ENCODE measurements at regions not wholly inside any gene's neighbourhood (a gene's known extent, or its start where the extent isn't known, plus 50 kb on each side); places are given as distances from the start of the nearest gene placed in this dataset.

- 75% methylated on average over 2 of the region's 2 CpGs for WGBS (ENCODE audit: missing lambda C conversion rate)
- ChIA-PET CTCF (interaction anchor here (0.5 kb wide), 1 partner anchor 450 kb away, joined by 3 read pairs; no protein-coding TSS in a partner anchor), POLR2A (interaction anchor here (0.6 kb wide), 1 partner anchor 18 kb away, joined by 3 read pairs; no protein-coding TSS in a partner anchor)
- FAIRE-seq (no peak), ATAC-seq (no peak), DNase-seq (ENCODE audit: low read depth in 1 of 2, low spot score in 1 of 2) (no peak)
- no peak overlapping the region for H3K4me2 ChIP-seq
- H3K4me3 ChIP-seq: no peak overlapping the region
- no peaks in the 10 kb centered on the region for H3K4me1 ChIP-seq
- H3K27ac ChIP-seq: no peak overlapping the region
- H3K9me3 ChIP-seq: no peaks in the 10 kb centered on the region
- no peak for TF ChIP-seq MAFK (IDR thresholded peaks at IDR 0.05; ENCODE audit: partially characterized antibody)
- no peak for TF ChIP-seq NFE2L2 (conservative IDR thresholded peaks at IDR 0.05; ENCODE audit: low read length)
These were observed 385.6 kb downstream of the GRIN2B start for GRCh38 chr12:13595536-13596443.

- 44% methylated on average over 5 of the region's 5 CpGs for WGBS (ENCODE audit: missing lambda C conversion rate)
- ChIA-PET POLR2A (no interaction called here), CTCF (no interaction called here)
- Histone ChIP-seq H3K4me2 (no peak overlapping the region), H3K4me1 (no peaks in the 10 kb centered on the region), H3K4me3 (no peak overlapping the region), H3K27ac (no peak overlapping the region), H3K9me3 (no peaks in the 10 kb centered on the region)
- ATAC-seq: no peak
- FAIRE-seq: no peak
- no peak for DNase-seq (ENCODE audit: low read depth in 1 of 2, low spot score in 1 of 2)
- TF ChIP-seq MAX (IDR thresholded peaks at IDR 0.05): no peak
- no peak for TF ChIP-seq EHF (CRISPR knock-in tag; IDR thresholded peaks at IDR 0.05)
- no peak for TF ChIP-seq EP300 (IDR thresholded peaks at IDR 0.05)
- TF ChIP-seq BHLHE40 (IDR thresholded peaks at IDR 0.05; ENCODE audit: low read depth, low read length): no peak
These were observed 386.5 kb downstream of the GRIN2B start for GRCh38 chr12:13594731-13595514.

- WGBS (ENCODE audit: missing lambda C conversion rate): 64% methylated on average over 3 of the region's 3 CpGs
- Histone ChIP-seq H3K4me2 (no peak overlapping the region), H3K4me3 (no peak overlapping the region), H3K4me1 (no peaks in the 10 kb centered on the region), H3K9me3 (no peaks in the 10 kb centered on the region), H3K27ac (no peak overlapping the region)
- FAIRE-seq: no peak
- CTCF ChIA-PET: no interaction called here
- TF ChIP-seq BHLHE40 (IDR thresholded peaks at IDR 0.05; ENCODE audit: low read depth, low read length) (no peak), ZSCAN20 (CRISPR knock-in tag; IDR thresholded peaks at IDR 0.05) (no peak), GATA3 (IDR thresholded peaks at IDR 0.05; ENCODE audit: borderline replicate concordance) (no peak), SREBF2 (IDR thresholded peaks at IDR 0.05) (no peak), REST (IDR thresholded peaks at IDR 0.05) (no peak), CTCF (IDR thresholded peaks at IDR 0.05) (no peak), PHF8 (IDR thresholded peaks at IDR 0.05; ENCODE audit: borderline replicate concordance, low read depth) (no peak)
- no peak for ATAC-seq
- POLR2A ChIA-PET: no interaction called here
- DNase-seq (ENCODE audit: low read depth in 1 of 2, low spot score in 1 of 2): no peak
These were observed 389.1 kb downstream of the GRIN2B start for GRCh38 chr12:13592063-13592942.

All from A549 (cell line).